ENCODE measurements at regions not wholly inside any gene's neighbourhood (a gene's known extent, or its start where the extent isn't known, plus 50 kb on each side); places are given as distances from the start of the nearest gene placed in this dataset.

- DNase-seq: no peak
- H3K4me2 ChIP-seq (replicated peaks; ENCODE audit: low read depth, low read length, poor library complexity, severe bottlenecking): no peak overlapping the region
- H3K79me2 ChIP-seq (ENCODE audit: control insufficient read depth, insufficient read depth, low read length): no peaks in the 10 kb centered on the region
- H3K9me3 ChIP-seq (ENCODE audit: control extremely low read depth in 1 of 3, control insufficient read depth in 2 of 3, insufficient read depth in 1 of 3, low read length in 2 of 3): peaks cover 0 to 16% (median 0%) of the 10 kb centered on the region in 3 donors
- intact Hi-C loops (cut with micrococcal nuclease): loop anchor here (5.0 kb wide), 1 partner anchor 68 kb away; no protein-coding TSS in a partner anchor
- 84% methylated on average over 7 of the region's 9 CpGs for WGBS (ENCODE audit: insufficient coverage)
- no peak overlapping the region for H3K4me3 ChIP-seq (ENCODE audit: control extremely low read depth in 1 of 5, extremely low read depth in 1 of 5, insufficient read depth in 1 of 5, low read depth in 2 of 5, low read length in 4 of 5)
- H3K27ac ChIP-seq (ENCODE audit: low read length in 2 of 2): no peak overlapping the region
- Mint-ChIP-seq H3K27me3 (peaks cover 45% of the 10 kb centered on the region), H3K4me1 (peaks cover 30% of the 10 kb centered on the region), H3K9me3 (ENCODE audit: insufficient read depth) (no peaks in the 10 kb centered on the region), H3K27ac (no peak overlapping the region), H3K4me3 (peak overlapping the region; percentile 34)
- peaks cover 23 to 27% of the 10 kb centered on the region in 2 donors for H3K4me1 ChIP-seq (ENCODE audit: control insufficient read depth in 2 of 2, insufficient read depth in 2 of 2, low read length in 2 of 2)
- no peak overlapping the region for H3K9ac ChIP-seq (ENCODE audit: low read length)
- POLR2A ChIA-PET: no interaction called here
- ATAC-seq (ENCODE audit: low read depth): no peak
- H2AFZ ChIP-seq (ENCODE audit: insufficient read depth, low read depth, low read length, poor library complexity, severe bottlenecking): no peak overlapping the region
- H4K20me1 ChIP-seq (ENCODE audit: control insufficient read depth, insufficient read depth, low read length, poor library complexity, severe bottlenecking): no peaks in the 10 kb centered on the region
- CTCF ChIA-PET: no interaction called here
- H3K27me3 ChIP-seq (replicated peaks in 1 of 4; ENCODE audit: control extremely low read depth in 1 of 4, control insufficient read depth in 3 of 4, insufficient read depth in 4 of 4, low read length in 3 of 4): peaks cover 0 to 62% (median 31%) of the 10 kb centered on the region in 4 experiments
- TF ChIP-seq CTCF (IDR thresholded peaks at IDR 0.05) (no peak), EZH2 (IDR thresholded peaks at IDR 0.05; ENCODE audit: borderline replicate concordance, insufficient read depth, low read depth, low read length, poor library complexity, severe bottlenecking) (no peak)
- no peaks in the 10 kb centered on the region for H3K36me3 ChIP-seq (replicated peaks in 1 of 2; ENCODE audit: control extremely low read depth in 1 of 2, control insufficient read depth in 1 of 2, extremely low read depth in 1 of 2, insufficient read depth in 2 of 2, low read length in 1 of 2)
Observed at GRCh38 chr6:44004136-44004535, 123.1 kb downstream of the MRPL14 start.

- Histone ChIP-seq H3K4me1 (ENCODE audit: control insufficient read depth in 2 of 2, insufficient read depth in 2 of 2, low read length in 2 of 2) (peaks cover 23 to 27% of the 10 kb centered on the region in 2 donors), H3K9me3 (ENCODE audit: control extremely low read depth in 1 of 3, control insufficient read depth in 2 of 3, insufficient read depth in 1 of 3, low read length in 2 of 3) (peaks cover 0 to 16% (median 0%) of the 10 kb centered on the region in 3 donors), H2AFZ (ENCODE audit: insufficient read depth, low read depth, low read length, poor library complexity, severe bottlenecking) (peak overlapping the region; percentile 67), H3K27ac (ENCODE audit: low read length in 2 of 2) (no peak overlapping the region), H4K20me1 (ENCODE audit: control insufficient read depth, insufficient read depth, low read length, poor library complexity, severe bottlenecking) (no peaks in the 10 kb centered on the region), H3K9ac (ENCODE audit: low read length) (peak overlapping the region; percentile 65), H3K4me3 (ENCODE audit: control extremely low read depth in 1 of 5, extremely low read depth in 1 of 5, insufficient read depth in 1 of 5, low read depth in 2 of 5, low read length in 4 of 5) (peak overlapping the region in 3 of 5 experiments; percentile 47 to 57 (median 54)), H3K79me2 (ENCODE audit: control insufficient read depth, insufficient read depth, low read length) (no peaks in the 10 kb centered on the region), H3K4me2 (replicated peaks; ENCODE audit: low read depth, low read length, poor library complexity, severe bottlenecking) (peak overlapping the region; percentile 91), H3K36me3 (replicated peaks in 1 of 2; ENCODE audit: control extremely low read depth in 1 of 2, control insufficient read depth in 1 of 2, extremely low read depth in 1 of 2, insufficient read depth in 2 of 2, low read length in 1 of 2) (no peaks in the 10 kb centered on the region), H3K27me3 (replicated peaks in 1 of 4; ENCODE audit: control extremely low read depth in 1 of 4, control insufficient read depth in 3 of 4, insufficient read depth in 4 of 4, low read length in 3 of 4) (peaks cover 0 to 62% (median 31%) of the 10 kb centered on the region in 4 experiments)
- WGBS (ENCODE audit: insufficient coverage): 47% methylated on average over 14 of the region's 22 CpGs
- intact Hi-C loops (cut with micrococcal nuclease): loop anchor here (5.0 kb wide), 1 partner anchor 69 kb away; no protein-coding TSS in a partner anchor
- Mint-ChIP-seq H3K4me3 (peak overlapping the region; percentile 83), H3K27ac (no peak overlapping the region), H3K4me1 (peaks cover 30% of the 10 kb centered on the region), H3K27me3 (peaks cover 40% of the 10 kb centered on the region), H3K9me3 (ENCODE audit: insufficient read depth) (no peaks in the 10 kb centered on the region)
- CTCF ChIA-PET: no interaction called here
- TF ChIP-seq CTCF (IDR thresholded peaks at IDR 0.05) (no peak), EZH2 (IDR thresholded peaks at IDR 0.05; ENCODE audit: borderline replicate concordance, insufficient read depth, low read depth, low read length, poor library complexity, severe bottlenecking) (no peak)
- DNase-seq (peak; percentile 47), ATAC-seq (ENCODE audit: low read depth) (no peak)
- POLR2A ChIA-PET: no interaction called here
Observed at GRCh38 chr6:44003345-44004061, 123.7 kb downstream of the MRPL14 start.

Measured in B cell (primary cell).